ENCODE measurements at regions not wholly inside any gene's neighbourhood (a gene's known extent, or its start where the extent isn't known, plus 50 kb on each side); places are given as distances from the start of the nearest gene placed in this dataset.

DNA sequence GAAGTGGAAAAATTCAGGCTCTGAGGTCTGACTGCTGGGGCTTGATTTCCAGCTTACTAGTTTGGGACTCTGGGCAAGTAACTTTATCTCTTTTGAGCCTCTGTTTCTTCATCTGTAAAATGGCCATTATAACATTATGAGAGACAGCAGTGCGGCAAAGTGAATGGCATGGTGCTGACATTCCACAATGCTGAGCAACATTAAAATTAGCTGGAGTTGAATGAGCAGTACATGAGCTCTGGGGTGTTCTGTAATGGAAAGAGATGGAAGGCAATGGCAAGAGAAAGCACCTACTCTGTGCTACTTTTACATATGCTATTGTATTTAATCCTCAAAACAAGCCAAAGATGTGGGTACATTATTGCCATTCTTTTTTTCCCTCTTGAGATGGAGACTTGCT is 535.7 kb upstream of the CDH11 start:
- Histone ChIP-seq H3K27ac (ENCODE audit: low read depth, low read length) (no peak overlapping the region), H3K27me3 (ENCODE audit: control insufficient read depth, insufficient read depth, low read length) (no peaks in the 10 kb centered on the region), H3K4me1 (ENCODE audit: control insufficient read depth, insufficient read depth, low read length) (no peaks in the 10 kb centered on the region), H3K36me3 (ENCODE audit: control insufficient read depth, insufficient read depth, low read length) (no peaks in the 10 kb centered on the region), H3K9ac (ENCODE audit: low read depth, low read length) (no peak overlapping the region), H3K4me3 (ENCODE audit: low read depth, low read length) (no peak overlapping the region), H3K9me3 (ENCODE audit: control insufficient read depth, insufficient read depth, low read length) (no peaks in the 10 kb centered on the region)

DNA sequence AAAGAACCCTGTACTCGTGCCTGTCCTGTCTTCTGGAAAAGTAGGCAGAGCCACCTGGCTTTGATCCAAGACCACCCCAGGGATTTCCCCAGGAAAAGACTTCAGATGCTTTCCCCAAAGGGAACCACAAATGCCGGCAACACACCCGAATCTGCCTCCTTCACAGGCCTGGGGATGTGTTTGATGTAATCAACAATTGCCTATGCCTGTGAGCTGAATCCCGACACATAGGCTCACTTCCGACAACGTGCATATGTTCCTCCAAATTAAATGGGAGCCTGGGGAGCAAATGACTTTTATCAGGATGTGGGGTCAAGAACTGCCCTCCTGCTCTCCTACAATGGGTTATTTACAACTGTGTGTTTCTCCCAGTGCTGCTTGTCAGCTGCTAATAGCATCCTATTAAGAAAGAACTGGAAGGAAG is 535.2 kb upstream of the CDH11 start:
- Histone ChIP-seq H3K9me3 (ENCODE audit: control insufficient read depth, insufficient read depth, low read length) (no peaks in the 10 kb centered on the region), H3K27ac (ENCODE audit: low read depth, low read length) (no peak overlapping the region), H3K36me3 (ENCODE audit: control insufficient read depth, insufficient read depth, low read length) (no peaks in the 10 kb centered on the region), H3K9ac (ENCODE audit: low read depth, low read length) (no peak overlapping the region), H3K4me1 (ENCODE audit: control insufficient read depth, insufficient read depth, low read length) (no peaks in the 10 kb centered on the region), H3K4me3 (ENCODE audit: low read depth, low read length) (no peak overlapping the region), H3K27me3 (ENCODE audit: control insufficient read depth, insufficient read depth, low read length) (no peaks in the 10 kb centered on the region)

DNA sequence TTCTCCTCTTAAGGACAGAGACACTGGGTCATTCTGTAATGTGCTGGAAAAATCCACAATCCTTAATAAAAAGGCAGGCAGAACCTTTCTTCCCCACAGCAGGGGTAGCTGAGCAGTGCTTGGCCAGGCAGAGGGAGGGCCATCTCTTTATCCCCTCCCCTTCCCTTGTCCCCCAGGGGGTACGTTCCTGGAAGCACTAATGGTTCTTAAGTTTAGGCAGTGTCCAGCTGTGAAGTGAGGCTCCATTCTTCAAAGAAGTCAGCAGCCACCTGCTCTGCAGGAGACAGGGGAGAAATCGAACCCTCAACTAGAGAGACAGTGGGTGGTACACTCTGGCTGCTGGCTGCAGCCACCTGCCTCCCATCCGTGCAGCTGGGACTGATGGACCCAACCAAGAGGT is 533.9 kb upstream of the CDH11 start:
- H3K27ac ChIP-seq (ENCODE audit: low read depth, low read length), result no peak overlapping the region
- H3K27me3 ChIP-seq (ENCODE audit: control insufficient read depth, insufficient read depth, low read length), result no peaks in the 10 kb centered on the region
- no peaks in the 10 kb centered on the region for H3K9me3 ChIP-seq (ENCODE audit: control insufficient read depth, insufficient read depth, low read length)

DNA sequence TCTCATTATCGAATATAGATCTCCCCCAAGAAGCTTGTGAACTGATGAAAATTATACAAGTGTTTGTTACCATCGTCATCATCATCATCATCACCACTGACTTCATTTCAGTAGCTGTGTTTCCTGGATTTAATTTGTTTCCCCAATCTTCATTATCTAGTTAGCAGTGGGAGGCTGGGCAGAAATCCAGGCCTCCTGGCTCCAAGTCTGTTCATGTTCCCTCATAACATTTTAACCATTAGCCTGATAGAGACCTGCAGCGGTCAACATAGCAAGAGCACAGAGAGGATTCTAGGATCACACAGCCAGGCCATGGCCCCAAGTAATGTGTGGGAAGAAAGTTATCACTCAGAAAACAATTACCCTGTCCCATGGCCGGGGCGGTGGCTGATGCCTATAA is 526.2 kb upstream of the CDH11 start:
- Histone ChIP-seq H3K4me3 (ENCODE audit: low read depth, low read length) (no peak overlapping the region), H3K27ac (ENCODE audit: low read depth, low read length) (no peak overlapping the region), H3K4me1 (ENCODE audit: control insufficient read depth, insufficient read depth, low read length) (no peaks in the 10 kb centered on the region), H3K27me3 (ENCODE audit: control insufficient read depth, insufficient read depth, low read length) (no peaks in the 10 kb centered on the region), H3K36me3 (ENCODE audit: control insufficient read depth, insufficient read depth, low read length) (no peaks in the 10 kb centered on the region), H3K9ac (ENCODE audit: low read depth, low read length) (no peak overlapping the region), H3K9me3 (ENCODE audit: control insufficient read depth, insufficient read depth, low read length) (no peaks in the 10 kb centered on the region)

More for the DNA sequence above, 533.9 kb upstream of the CDH11 start:
- no peak overlapping the region for H3K9ac ChIP-seq (ENCODE audit: low read depth, low read length)
- no peak overlapping the region for H3K4me3 ChIP-seq (ENCODE audit: low read depth, low read length)
- H3K4me1 ChIP-seq (ENCODE audit: control insufficient read depth, insufficient read depth, low read length), result no peaks in the 10 kb centered on the region
- no peaks in the 10 kb centered on the region for H3K36me3 ChIP-seq (ENCODE audit: control insufficient read depth, insufficient read depth, low read length)

DNA sequence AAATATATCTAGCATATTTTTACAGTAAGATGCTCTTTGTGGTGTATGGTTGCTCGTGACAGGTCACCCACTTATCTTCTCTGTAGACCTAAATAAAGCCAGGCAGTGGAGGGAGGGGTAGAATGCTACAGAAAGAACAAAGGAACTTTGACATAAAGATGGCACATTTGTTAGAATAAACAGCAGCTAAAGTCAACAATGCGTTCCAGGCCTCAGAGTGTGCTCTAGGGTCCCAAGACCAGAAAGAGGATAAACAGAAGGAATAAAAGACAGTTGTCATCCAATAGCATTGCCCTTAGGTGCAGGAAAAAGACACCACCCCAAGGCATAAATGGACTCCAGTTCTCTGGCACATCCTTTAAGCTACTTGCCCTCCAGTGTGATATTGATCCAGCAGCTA is 523.0 kb upstream of the CDH11 start:
- no peaks in the 10 kb centered on the region for H3K9me3 ChIP-seq (ENCODE audit: control insufficient read depth, insufficient read depth, low read length)
- no peak overlapping the region for H3K4me3 ChIP-seq (ENCODE audit: low read depth, low read length)
- H3K36me3 ChIP-seq (ENCODE audit: control insufficient read depth, insufficient read depth, low read length), result no peaks in the 10 kb centered on the region
- H3K27ac ChIP-seq (ENCODE audit: low read depth, low read length), result no peak overlapping the region
- no peaks in the 10 kb centered on the region for H3K4me1 ChIP-seq (ENCODE audit: control insufficient read depth, insufficient read depth, low read length)
- H3K9ac ChIP-seq (ENCODE audit: low read depth, low read length), result no peak overlapping the region
- no peaks in the 10 kb centered on the region for H3K27me3 ChIP-seq (ENCODE audit: control insufficient read depth, insufficient read depth, low read length)

DNA sequence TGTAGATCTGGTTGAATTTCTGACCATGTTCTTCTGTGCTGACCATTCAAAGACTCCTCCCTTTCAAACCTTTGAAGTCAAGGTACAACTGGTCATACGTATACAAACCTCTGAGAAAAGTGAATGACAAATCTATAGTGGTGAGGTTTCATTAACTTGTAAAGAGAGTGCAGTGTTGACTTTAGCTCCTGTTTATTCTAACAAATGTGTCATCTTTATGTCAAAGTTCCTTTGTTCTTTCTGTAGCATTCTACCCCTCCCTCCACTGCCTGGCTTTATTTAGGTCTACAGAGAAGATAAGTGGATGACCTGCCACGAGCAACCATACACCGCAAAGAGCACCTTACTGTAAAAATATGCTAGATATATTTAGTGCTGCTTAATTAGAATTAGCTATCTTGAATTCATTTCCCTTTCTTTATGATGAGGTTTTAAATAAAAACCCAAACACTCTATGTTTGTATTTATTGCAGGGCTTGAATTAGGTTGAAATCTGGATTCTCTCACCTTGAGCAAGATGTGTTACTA is 520.0 kb upstream of the CDH11 start:
- Histone ChIP-seq H3K9ac (ENCODE audit: low read depth, low read length) (no peak overlapping the region), H3K27me3 (ENCODE audit: control insufficient read depth, insufficient read depth, low read length) (no peaks in the 10 kb centered on the region)

DNA sequence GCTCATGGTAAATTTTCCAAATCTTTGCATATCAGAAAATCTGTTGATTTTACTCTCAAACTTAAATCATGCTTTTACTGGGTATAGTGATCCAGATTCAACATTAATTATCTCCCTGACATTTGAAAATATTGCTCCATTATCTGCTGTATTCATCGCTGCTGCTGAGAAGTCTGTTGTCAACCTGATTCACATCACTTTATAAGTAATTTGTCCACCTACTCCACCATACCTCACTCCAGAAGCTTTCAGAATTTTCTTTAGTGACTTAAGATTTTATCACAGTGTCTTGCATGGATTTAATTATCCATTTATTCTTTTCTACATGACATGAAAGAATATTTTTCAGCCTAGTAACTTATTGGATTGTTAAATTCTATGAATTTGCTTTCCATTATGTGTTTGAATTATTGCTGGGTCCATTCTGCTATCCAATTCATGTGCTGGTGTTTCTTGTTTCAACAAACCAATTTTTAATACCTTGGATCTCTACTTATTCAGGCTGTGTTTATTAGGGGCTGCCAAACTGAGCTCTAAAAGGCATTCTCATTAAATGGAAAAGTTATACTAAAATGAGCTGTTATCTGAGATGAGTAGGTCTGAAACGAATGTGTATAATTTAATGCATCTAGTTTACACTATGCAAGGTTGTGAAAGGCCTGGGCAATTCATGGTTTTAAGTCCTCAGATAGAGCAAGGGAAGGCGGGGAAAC is 519.3 kb upstream of the CDH11 start:
- Histone ChIP-seq H3K27me3 (ENCODE audit: control insufficient read depth, insufficient read depth, low read length) (no peaks in the 10 kb centered on the region), H3K4me3 (ENCODE audit: low read depth, low read length) (no peak overlapping the region), H3K36me3 (ENCODE audit: control insufficient read depth, insufficient read depth, low read length) (no peaks in the 10 kb centered on the region), H3K27ac (ENCODE audit: low read depth, low read length) (no peak overlapping the region), H3K9me3 (ENCODE audit: control insufficient read depth, insufficient read depth, low read length) (no peaks in the 10 kb centered on the region), H3K9ac (ENCODE audit: low read depth, low read length) (no peak overlapping the region), H3K4me1 (ENCODE audit: control insufficient read depth, insufficient read depth, low read length) (no peaks in the 10 kb centered on the region)

More for the DNA sequence above, 520.0 kb upstream of the CDH11 start:
- H3K36me3 ChIP-seq (ENCODE audit: control insufficient read depth, insufficient read depth, low read length), result no peaks in the 10 kb centered on the region
- H3K27ac ChIP-seq (ENCODE audit: low read depth, low read length), result no peak overlapping the region
- H3K4me1 ChIP-seq (ENCODE audit: control insufficient read depth, insufficient read depth, low read length), result no peaks in the 10 kb centered on the region
- H3K4me3 ChIP-seq (ENCODE audit: low read depth, low read length), result no peak overlapping the region
- H3K9me3 ChIP-seq (ENCODE audit: control insufficient read depth, insufficient read depth, low read length), result no peaks in the 10 kb centered on the region

DNA sequence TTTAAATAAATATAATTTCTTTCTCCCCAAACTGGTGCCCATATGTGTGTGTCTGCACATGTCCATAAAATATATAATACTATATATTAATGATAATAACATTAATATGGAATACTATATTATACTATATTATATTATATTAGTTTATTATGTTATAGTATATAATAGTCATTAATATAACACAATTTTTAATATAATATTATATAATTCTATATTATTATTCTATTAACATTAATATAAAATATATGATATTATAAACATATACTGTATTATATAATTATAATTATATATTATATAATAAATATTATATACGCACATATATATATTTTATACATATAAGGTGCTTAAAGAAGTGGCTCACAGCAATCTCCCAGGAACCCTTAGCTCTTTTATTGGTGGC is 513.0 kb upstream of the CDH11 start:
- H3K27ac ChIP-seq (ENCODE audit: low read depth, low read length), result no peak overlapping the region
- no peaks in the 10 kb centered on the region for H3K27me3 ChIP-seq (ENCODE audit: control insufficient read depth, insufficient read depth, low read length)
- H3K9me3 ChIP-seq (ENCODE audit: control insufficient read depth, insufficient read depth, low read length), result no peaks in the 10 kb centered on the region
- H3K36me3 ChIP-seq (ENCODE audit: control insufficient read depth, insufficient read depth, low read length), result no peaks in the 10 kb centered on the region
- no peaks in the 10 kb centered on the region for H3K4me1 ChIP-seq (ENCODE audit: control insufficient read depth, insufficient read depth, low read length)
- H3K4me3 ChIP-seq (ENCODE audit: low read depth, low read length), result no peak overlapping the region
- no peak overlapping the region for H3K9ac ChIP-seq (ENCODE audit: low read depth, low read length)

DNA sequence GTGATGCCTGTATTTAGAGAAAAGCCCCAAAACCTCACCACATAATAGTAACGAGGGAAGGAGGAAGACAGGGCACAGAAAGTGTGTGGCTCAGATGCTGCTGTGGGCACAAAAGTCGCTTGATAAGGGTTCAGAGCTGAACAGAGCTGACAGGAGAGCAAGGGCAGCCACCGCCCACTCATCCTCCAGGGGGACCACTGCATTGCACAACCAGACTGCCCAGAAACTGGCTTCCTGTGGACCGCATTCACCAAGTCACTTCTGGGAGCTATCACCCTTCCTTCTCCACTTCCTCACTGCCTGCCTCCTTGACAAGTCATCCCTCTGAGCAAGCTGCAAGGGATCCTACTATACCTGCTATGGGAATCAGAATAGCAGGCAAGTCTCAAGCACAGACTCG is 512.4 kb upstream of the CDH11 start:
- Histone ChIP-seq H3K27ac (ENCODE audit: low read depth, low read length) (no peak overlapping the region), H3K36me3 (ENCODE audit: control insufficient read depth, insufficient read depth, low read length) (no peaks in the 10 kb centered on the region), H3K4me1 (ENCODE audit: control insufficient read depth, insufficient read depth, low read length) (no peaks in the 10 kb centered on the region), H3K9me3 (ENCODE audit: control insufficient read depth, insufficient read depth, low read length) (no peaks in the 10 kb centered on the region), H3K27me3 (ENCODE audit: control insufficient read depth, insufficient read depth, low read length) (no peaks in the 10 kb centered on the region), H3K9ac (ENCODE audit: low read depth, low read length) (no peak overlapping the region), H3K4me3 (ENCODE audit: low read depth, low read length) (no peak overlapping the region)

DNA sequence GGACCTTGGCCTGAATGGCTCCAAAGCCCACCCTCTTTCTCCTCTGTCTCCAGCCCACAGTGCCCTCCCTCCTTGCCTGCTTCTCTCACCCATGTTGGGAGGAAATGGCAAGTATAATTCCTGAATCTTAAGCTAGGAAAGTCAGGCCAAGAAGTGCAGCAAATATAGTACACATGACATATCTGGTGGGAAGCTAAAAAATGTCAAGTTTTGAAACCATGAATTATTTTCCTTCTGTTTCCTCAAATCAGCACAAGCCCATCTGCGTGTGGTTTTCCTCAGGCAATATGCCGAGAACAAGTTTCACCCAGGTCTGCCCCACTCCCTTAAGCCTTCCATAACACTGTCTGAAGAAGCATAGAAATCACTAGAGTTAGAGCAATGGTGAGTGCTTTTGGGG is 502.8 kb upstream of the CDH11 start:
- Histone ChIP-seq H3K4me3 (ENCODE audit: low read depth, low read length) (no peak overlapping the region), H3K9me3 (ENCODE audit: control insufficient read depth, insufficient read depth, low read length) (no peaks in the 10 kb centered on the region)

DNA sequence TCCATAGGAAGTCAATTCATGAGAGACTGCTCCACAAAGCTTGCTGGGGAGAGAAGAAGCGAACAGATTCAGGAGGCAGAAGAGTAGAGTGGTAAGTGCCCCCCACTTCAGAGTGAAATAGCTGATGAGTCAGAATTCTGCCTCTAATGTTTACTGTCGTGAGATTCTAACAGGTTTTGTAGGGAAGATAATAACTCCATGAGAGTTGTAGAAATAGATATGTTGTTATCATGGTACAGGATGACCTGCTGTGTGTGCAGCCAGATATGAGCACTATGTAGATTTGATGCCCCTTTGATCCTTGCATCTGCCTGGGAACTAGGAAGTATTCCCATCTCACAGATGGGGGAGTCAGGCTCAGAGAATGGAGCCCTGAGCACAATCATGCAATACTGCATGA is 502.4 kb upstream of the CDH11 start:
- no peaks in the 10 kb centered on the region for H3K27me3 ChIP-seq (ENCODE audit: control insufficient read depth, insufficient read depth, low read length)
- no peak overlapping the region for H3K27ac ChIP-seq (ENCODE audit: low read depth, low read length)
- no peaks in the 10 kb centered on the region for H3K36me3 ChIP-seq (ENCODE audit: control insufficient read depth, insufficient read depth, low read length)
- no peak overlapping the region for H3K9ac ChIP-seq (ENCODE audit: low read depth, low read length)
- H3K4me3 ChIP-seq (ENCODE audit: low read depth, low read length), result no peak overlapping the region
- no peaks in the 10 kb centered on the region for H3K4me1 ChIP-seq (ENCODE audit: control insufficient read depth, insufficient read depth, low read length)
- H3K9me3 ChIP-seq (ENCODE audit: control insufficient read depth, insufficient read depth, low read length), result no peaks in the 10 kb centered on the region

More for the DNA sequence above, 502.8 kb upstream of the CDH11 start:
- Histone ChIP-seq H3K27ac (ENCODE audit: low read depth, low read length) (no peak overlapping the region), H3K36me3 (ENCODE audit: control insufficient read depth, insufficient read depth, low read length) (no peaks in the 10 kb centered on the region), H3K27me3 (ENCODE audit: control insufficient read depth, insufficient read depth, low read length) (no peaks in the 10 kb centered on the region), H3K4me1 (ENCODE audit: control insufficient read depth, insufficient read depth, low read length) (no peaks in the 10 kb centered on the region), H3K9ac (ENCODE audit: low read depth, low read length) (no peak overlapping the region)

All from HUES48 (cell line).